ENCODE measurements at regions not wholly inside any gene's neighbourhood (a gene's known extent, or its start where the extent isn't known, plus 50 kb on each side); places are given as distances from the start of the nearest gene placed in this dataset.
"Not testable (repeated sequence)": the region's sequence is repeated elsewhere in the genome, so short reads cannot be mapped to it uniquely, and the experiment has no call there.

GRCh38 chr2:35184471-35184870 lies 1171.1 kb upstream of the CRIM1 start:
- TF ChIP-seq CTCF (IDR thresholded peaks at IDR 0.05) = no peak
- ATAC-seq (ENCODE audit: low FRiP score) (no peak), DNase-seq (ENCODE audit: low spot score) (no peak)

DNA sequence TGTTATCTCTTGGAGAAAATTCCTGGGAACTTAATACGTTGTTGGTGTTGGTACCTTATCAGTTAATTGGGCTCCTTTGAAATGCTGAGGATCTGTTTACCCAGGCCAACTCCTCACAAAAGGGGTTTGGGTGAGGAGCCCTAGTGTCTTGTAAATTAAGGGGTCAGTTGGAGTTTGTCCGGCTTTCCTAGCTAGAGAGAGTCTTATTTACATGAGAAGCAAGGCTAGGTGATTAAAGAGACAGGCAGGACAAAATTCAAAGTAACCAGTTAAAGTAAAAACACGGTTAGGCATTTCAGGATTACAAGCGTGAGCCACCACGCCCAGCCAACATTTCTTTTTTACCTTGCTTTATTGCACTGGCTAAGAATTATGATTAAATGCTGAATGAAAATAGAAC lies 1178.9 kb upstream of the CRIM1 start:
- DNase-seq (ENCODE audit: low spot score); ATAC-seq (ENCODE audit: low FRiP score): not testable (repeated sequence)

- no peak for DNase-seq (ENCODE audit: low spot score)
- ATAC-seq (ENCODE audit: low FRiP score) = no peak
- no peak for TF ChIP-seq CTCF (IDR thresholded peaks at IDR 0.05)
Observed at GRCh38 chr2:35174845-35175244, 1180.7 kb upstream of the CRIM1 start.

GRCh38 chr2:35172687-35173086 lies 1182.9 kb upstream of the CRIM1 start:
- TF ChIP-seq CTCF (IDR thresholded peaks at IDR 0.05) = no peak
- ATAC-seq (ENCODE audit: low FRiP score) = no peak
- no peak for DNase-seq (ENCODE audit: low spot score)

- TF ChIP-seq CTCF (IDR thresholded peaks at IDR 0.05) = no peak
- no peak for DNase-seq (ENCODE audit: low spot score)
- no peak for ATAC-seq (ENCODE audit: low FRiP score)
Observed at GRCh38 chr2:35168351-35168750, 1187.2 kb upstream of the CRIM1 start.

GRCh38 chr2:35163948-35164347 lies 1191.6 kb upstream of the CRIM1 start:
- no peak for TF ChIP-seq CTCF (IDR thresholded peaks at IDR 0.05)
- DNase-seq (ENCODE audit: low spot score) (no peak), ATAC-seq (ENCODE audit: low FRiP score) (no peak)

GRCh38 chr2:35160871-35161270 lies 1194.7 kb upstream of the CRIM1 start:
- no peak for ATAC-seq (ENCODE audit: low FRiP score)
- DNase-seq (ENCODE audit: low spot score) = no peak
- TF ChIP-seq CTCF (IDR thresholded peaks at IDR 0.05) = no peak

- ATAC-seq (ENCODE audit: low FRiP score) (no peak), DNase-seq (ENCODE audit: low spot score) (no peak)
- no peak for TF ChIP-seq CTCF (IDR thresholded peaks at IDR 0.05)
Observed at GRCh38 chr2:35125871-35126270, 1229.7 kb upstream of the CRIM1 start.

All from omental fat pad (tissue), 3 donors.